Stimulated activated naive CD8-positive, alpha-beta T cell treated with anti-CD3 and anti-CD28 coated beads, Interleukin-15, amount 100 ng/mL, for 72 hours (primary cell): ENCODE measurements at regions not wholly inside any gene's neighbourhood (a gene's known extent, or its start where the extent isn't known, plus 50 kb on each side); places are given as distances from the start of the nearest gene placed in this dataset.

Source experiments
- ATAC-seq: fragments of 150-1000 bp; cut with Tn5 transposase; 2 replicates; pipeline ENCODE4 v1.10.0; 2021; ENCODE audit warnings: mild to moderate bottlenecking, moderate library complexity
- DNase-seq, 2 donors: peaks; one replicate each; pipeline ENCODE4 v3.0.0; 2021 to 2022
- H3K27ac Mint-ChIP-seq, 2 donors: one replicate each; pipeline ENCODE4 v1.8.0; 2022; ENCODE audit warnings: mild to moderate bottlenecking in 2 of 2, mixed read lengths in 2 of 2, moderate library complexity in 2 of 2
- H3K27me3 Mint-ChIP-seq: one replicate; pipeline ENCODE4 v1.8.0; 2022; ENCODE audit warnings: mixed read lengths
- H3K4me1 Mint-ChIP-seq: one replicate; pipeline ENCODE4 v1.8.0; 2022; ENCODE audit warnings: mild to moderate bottlenecking, mixed read lengths
- H3K4me3 Mint-ChIP-seq, 2 donors: one replicate each; pipeline ENCODE4 v1.8.0; 2022; ENCODE audit warnings: mild to moderate bottlenecking in 2 of 2, mixed read lengths in 2 of 2, moderate library complexity in 1 of 2
- H3K9me3 Mint-ChIP-seq, 2 donors: one replicate each; pipeline ENCODE4 v1.8.0; 2022; ENCODE audit warnings: mixed read lengths in 2 of 2

DNA sequence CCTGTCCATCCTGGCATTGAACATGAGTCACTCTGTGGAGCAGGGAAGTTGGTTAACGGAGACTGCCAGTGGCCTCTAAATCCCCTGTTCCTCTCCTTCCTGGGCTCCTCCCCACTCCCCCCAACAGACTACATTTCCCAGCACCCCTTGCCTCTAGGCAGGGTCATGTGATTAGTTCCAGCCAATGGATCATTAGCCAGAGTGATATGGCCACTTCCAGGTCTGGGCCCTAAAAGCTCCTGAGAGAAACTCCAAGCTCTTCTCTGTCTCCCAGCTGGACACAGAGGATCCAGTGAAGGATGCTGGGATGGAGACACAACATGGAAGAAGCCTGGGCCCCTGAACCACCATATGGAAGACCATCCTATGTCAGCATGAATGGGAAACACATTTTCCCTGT, 54.4 kb upstream of the RFLNA start:
- peak; percentile 50 for ATAC-seq
- no peak overlapping the region for H3K4me3 Mint-ChIP-seq
- DNase-seq: no peak
- no peaks in the 10 kb centered on the region for H3K27me3 Mint-ChIP-seq
- no peaks in the 10 kb centered on the region for H3K4me1 Mint-ChIP-seq
- no peaks in the 10 kb centered on the region for H3K9me3 Mint-ChIP-seq
- H3K27ac Mint-ChIP-seq: no peak overlapping the region

DNA sequence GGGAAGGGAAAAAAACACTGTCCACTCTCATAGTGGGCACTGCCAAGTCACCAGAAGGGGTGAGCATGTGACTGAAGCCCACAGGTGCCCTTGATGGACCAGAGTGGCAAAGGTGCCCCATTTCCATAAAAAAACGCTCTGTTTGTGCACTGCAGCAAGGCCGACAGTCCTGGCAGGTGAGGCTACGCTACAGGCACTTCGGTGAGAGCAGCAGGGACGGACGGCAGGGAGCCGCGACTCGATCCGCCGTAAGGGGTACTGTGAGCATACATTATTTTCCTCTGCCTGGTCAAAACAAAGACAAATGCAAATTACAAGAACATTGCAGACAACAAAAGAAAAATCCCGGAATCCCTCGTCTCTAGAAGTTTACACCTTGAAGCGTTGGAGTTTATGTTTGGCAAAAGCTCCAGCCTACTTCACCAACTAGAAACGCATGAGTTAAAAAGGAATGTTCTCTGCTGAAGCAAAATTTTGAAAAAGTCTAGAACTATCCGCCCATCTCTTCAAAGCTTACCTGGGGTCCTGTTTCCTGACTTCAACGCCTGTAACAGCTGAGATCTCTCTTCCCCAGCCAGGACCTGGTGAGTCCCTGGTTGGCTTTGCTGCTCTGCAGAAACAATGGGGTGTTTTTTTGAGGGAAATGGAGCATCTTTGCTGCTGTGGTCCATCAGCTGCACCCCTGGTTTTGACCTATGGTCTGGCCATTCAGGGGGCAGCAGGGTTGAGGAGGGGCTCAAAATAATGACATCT, 52.9 kb upstream of the RFLNA start:
- H3K27me3 Mint-ChIP-seq: no peaks in the 10 kb centered on the region
- ATAC-seq (no peak), DNase-seq (no peak)
- peaks cover 4 to 7% of the 10 kb centered on the region in 2 donors for H3K9me3 Mint-ChIP-seq
- no peak overlapping the region for H3K27ac Mint-ChIP-seq
- H3K4me3 Mint-ChIP-seq: no peak overlapping the region
- H3K4me1 Mint-ChIP-seq: no peaks in the 10 kb centered on the region

DNA sequence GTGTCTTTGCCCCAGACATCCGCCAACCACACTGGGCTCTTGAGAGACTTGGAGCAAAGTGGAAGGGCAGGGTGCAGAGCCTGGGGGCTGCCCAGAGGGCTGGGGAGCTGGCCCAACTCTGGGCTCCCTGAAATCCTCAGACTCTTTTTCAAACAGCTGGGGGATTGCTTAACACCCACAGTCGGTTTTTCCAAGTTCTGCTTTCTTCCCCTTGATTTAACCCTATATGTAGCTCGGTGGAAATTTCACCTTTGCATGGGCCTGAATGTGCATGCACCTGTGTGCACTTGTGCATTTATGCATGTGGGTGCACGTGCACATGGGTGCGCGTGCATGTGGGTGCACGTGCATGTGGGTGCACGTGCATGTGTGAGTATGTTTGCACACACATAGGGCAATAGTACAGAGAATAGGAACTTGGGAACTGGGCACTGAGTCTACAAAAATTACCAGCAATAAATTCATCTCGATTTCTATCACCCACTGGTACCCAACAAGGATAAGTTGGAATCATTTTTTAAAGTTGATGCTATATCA, 52.3 kb upstream of the RFLNA start:
- H3K9me3 Mint-ChIP-seq: peaks cover 11 to 14% of the 10 kb centered on the region in 2 donors
- DNase-seq (no peak), ATAC-seq (no peak)
- no peaks in the 10 kb centered on the region for H3K4me1 Mint-ChIP-seq
- no peak overlapping the region for H3K4me3 Mint-ChIP-seq
- H3K27ac Mint-ChIP-seq: no peak overlapping the region
- no peaks in the 10 kb centered on the region for H3K27me3 Mint-ChIP-seq

- Mint-ChIP-seq H3K4me1 (no peaks in the 10 kb centered on the region), H3K4me3 (no peak overlapping the region), H3K9me3 (peaks cover 13 to 18% of the 10 kb centered on the region in 2 donors), H3K27ac (no peak overlapping the region), H3K27me3 (no peaks in the 10 kb centered on the region)
- no peak for DNase-seq
- ATAC-seq: no peak
These were observed 51.0 kb upstream of the RFLNA start for GRCh38 chr12:124243936-124244335.
